22Rv1 (cell line): ENCODE measurements at regions not wholly inside any gene's neighbourhood (a gene's known extent, or its start where the extent isn't known, plus 50 kb on each side); places are given as distances from the start of the nearest gene placed in this dataset.

Source experiments
- CTCF ChIP-seq: fragments of 450-650 bp; IDR thresholded peaks from 2 replicates; pipeline ENCODE4 v1.5.1; 2017; ENCODE audit warnings: mild to moderate bottlenecking
- ZFX ChIP-seq: fragments of 450-650 bp; IDR thresholded peaks from 2 replicates; pipeline ENCODE4 v1.6.1; 2017; ENCODE audit warnings: antibody characterized with exemption, borderline replicate concordance

GRCh38 chr7:81068-81925 lies 111.1 kb upstream of the FAM20C start:
- TF ChIP-seq CTCF: no peak
- TF ChIP-seq ZFX: no peak
